IMR-90 (cell line): ENCODE measurements at regions not wholly inside any gene's neighbourhood (a gene's known extent, or its start where the extent isn't known, plus 50 kb on each side); places are given as distances from the start of the nearest gene placed in this dataset.

ENCODE experiments used
- ATAC-seq: fragments of 200-7000 bp; cut with Tn5 transposase; 2 replicates; pipeline ENCODE4 v1.9.1; 2020; ENCODE audit warnings: low read depth, mild to moderate bottlenecking, moderate library complexity
- BruUV-seq: library from RNA; stranded (reverse); fragments of 400-500 nt; replicated peaks from 2 replicates; lab custom pipeline; 2021; lab: Mats Ljungman, UMichigan
- CTCF ChIA-PET: fragments of 300-600 bp; formaldehyde crosslinking; extraction: SDS; loops from one replicate; lab custom pipeline; 2021; ENCODE audit warnings: antibody characterized with exemption; lab: Yijun Ruan, JAX
- POLR2A ChIA-PET: fragments of 300-600 bp; sonication (Branson Sonifier 250); formaldehyde crosslinking; loops from one replicate; lab custom pipeline; 2022; ENCODE audit warnings: antibody characterized with exemption; ENCODE audit not compliant: unreplicated experiment; lab: Charles Lee
- DNase-seq: peaks from one replicate; pipeline ENCODE4 v3.0.0; 2013
- H2AFZ ChIP-seq: replicated peaks from 2 replicates; pipeline ENCODE3; 2013; ENCODE audit warnings: low read length, mild to moderate bottlenecking; ENCODE audit not compliant: poor library complexity
- H2AK5ac ChIP-seq: 2 replicates; pipeline ENCODE4 v1.6.1; 2013; ENCODE audit warnings: low read depth, low read length, inconsistent platforms
- H2AK9ac ChIP-seq: replicated peaks from 2 replicates; pipeline ENCODE3; 2013; ENCODE audit warnings: mild to moderate bottlenecking, low read depth, low read length, moderate library complexity; ENCODE audit not compliant: poor library complexity
- H2BK120ac ChIP-seq: 2 replicates; pipeline ENCODE4 v1.6.1; 2013; ENCODE audit warnings: low read depth, low read length, inconsistent platforms
- H2BK15ac ChIP-seq: 3 replicates; pipeline ENCODE4 v1.6.1; 2013; ENCODE audit warnings: low read depth, low read length, inconsistent platforms
- H2BK20ac ChIP-seq: 2 replicates; pipeline ENCODE4 v1.6.1; 2013; ENCODE audit warnings: low read depth, mild to moderate bottlenecking, inconsistent platforms, low read length, moderate library complexity
- H2BK5ac ChIP-seq: 2 replicates; pipeline ENCODE4 v1.6.1; 2013; ENCODE audit warnings: mild to moderate bottlenecking, low read depth, low read length, inconsistent platforms; ENCODE audit not compliant: poor library complexity, severe bottlenecking
- H3K14ac ChIP-seq: replicated peaks from 2 replicates; pipeline ENCODE4 v1.6.1; 2013; ENCODE audit warnings: low read depth, low read length, inconsistent platforms
- H3K18ac ChIP-seq: 2 replicates; pipeline ENCODE4 v1.6.1; 2013; ENCODE audit warnings: low read depth, low read length, control low read depth
- H3K23ac ChIP-seq: 2 replicates; pipeline ENCODE4 v1.6.1; 2013; ENCODE audit warnings: low read depth, low read length, inconsistent platforms
- H3K27ac ChIP-seq: 2 replicates; pipeline ENCODE4 v1.5.1; 2013; ENCODE audit warnings: mild to moderate bottlenecking, control low read depth, low read length; ENCODE audit not compliant: insufficient read depth
- H3K27me3 ChIP-seq: 2 replicates; pipeline ENCODE4 v1.6.1; 2013; ENCODE audit warnings: low read length; ENCODE audit not compliant: control insufficient read depth, insufficient read depth
- H3K36me3 ChIP-seq: 2 replicates; pipeline ENCODE4 v1.6.1; 2013; ENCODE audit warnings: low read length, mixed read lengths; ENCODE audit not compliant: control insufficient read depth, insufficient read depth
- H3K4ac ChIP-seq: 2 replicates; pipeline ENCODE4 v1.6.1; 2013; ENCODE audit warnings: low read depth, low read length, inconsistent platforms
- H3K4me1 ChIP-seq: 2 replicates; pipeline ENCODE4 v1.6.1; 2013; ENCODE audit warnings: low read length, mixed read lengths; ENCODE audit not compliant: control insufficient read depth, insufficient read depth
- H3K4me2 ChIP-seq: 2 replicates; pipeline ENCODE4 v1.6.1; 2013; ENCODE audit warnings: low read depth, mild to moderate bottlenecking, control low read depth, low read length, moderate library complexity
- H3K4me3 ChIP-seq: 2 replicates; pipeline ENCODE4 v1.5.1; 2013; ENCODE audit warnings: low read depth, mild to moderate bottlenecking, control low read depth, low read length, moderate library complexity; ENCODE audit not compliant: insufficient read depth
- H3K56ac ChIP-seq: 2 replicates; pipeline ENCODE4 v1.6.1; 2013; ENCODE audit warnings: low read length, inconsistent platforms; ENCODE audit not compliant: insufficient read depth; ENCODE audit errors: extremely low read depth
- H3K79me1 ChIP-seq, 2 experiments: 2 replicates each; pipeline ENCODE4 v1.6.1; 2013; ENCODE audit warnings: low read length in 2 of 2, inconsistent platforms in 1 of 2, low read depth in 1 of 2
- H3K9ac ChIP-seq: 2 replicates; pipeline ENCODE4 v1.6.1; 2013; ENCODE audit warnings: low read depth, low read length, control low read depth
- H3K9me1 ChIP-seq: 2 replicates; pipeline ENCODE4 v1.6.1; 2013; ENCODE audit warnings: low read length, inconsistent platforms; ENCODE audit not compliant: insufficient read depth
- H3K9me3 ChIP-seq: 2 replicates; pipeline ENCODE4 v1.6.1; 2013; ENCODE audit warnings: low read length; ENCODE audit not compliant: control insufficient read depth, insufficient read depth
- H4K20me1 ChIP-seq: 2 replicates; pipeline ENCODE4 v1.6.1; 2013; ENCODE audit warnings: low read length, inconsistent platforms; ENCODE audit not compliant: insufficient read depth
- H4K5ac ChIP-seq: 2 replicates; pipeline ENCODE4 v1.6.1; 2013; ENCODE audit warnings: mild to moderate bottlenecking, low read depth, low read length, control low read depth
- H4K8ac ChIP-seq, 2 experiments: 2 replicates each; pipeline ENCODE4 v1.6.1; 2013; ENCODE audit warnings: low read depth in 2 of 2, low read length in 2 of 2, control low read depth in 1 of 2, inconsistent platforms in 1 of 2
- H4K91ac ChIP-seq: 2 replicates; pipeline ENCODE4 v1.6.1; 2013; ENCODE audit warnings: low read depth, low read length, inconsistent platforms; ENCODE audit not compliant: insufficient read depth
- CTCF ChIP-seq: conservative IDR thresholded peaks from 2 replicates; pipeline ENCODE4 v1.5.1; 2012; ENCODE audit warnings: mild to moderate bottlenecking, low read depth, low read length, improper control_type of control experiment
- MAZ ChIP-seq: IDR thresholded peaks from 2 replicates; pipeline ENCODE4 v1.6.1; 2012; ENCODE audit warnings: low read depth, mild to moderate bottlenecking, low read length, improper control_type of control experiment, moderate library complexity, borderline replicate concordance
- RCOR1 ChIP-seq: IDR thresholded peaks from 2 replicates; pipeline ENCODE4 v1.6.1; 2012; ENCODE audit warnings: mild to moderate bottlenecking, low read length, improper control_type of control experiment; ENCODE audit not compliant: insufficient replicate concordance
- RFX5 ChIP-seq: IDR thresholded peaks from 2 replicates; pipeline ENCODE4 v1.8.0; 2012; ENCODE audit warnings: low read depth, mild to moderate bottlenecking, low read length, moderate library complexity
- USF2 ChIP-seq: fragments of 150-350 bp; IDR thresholded peaks from 2 replicates; pipeline ENCODE4 v1.6.1; 2017; ENCODE audit warnings: mild to moderate bottlenecking, antibody characterized with exemption, low read length, low read depth
- WGBS, 2 experiments: methylation state at CpG; one replicate each; pipeline versions ENCODE4 v1.1.5 to v1.1.7; 2013; ENCODE audit warnings: missing lambda C conversion rate in 2 of 2; ENCODE audit not compliant: insufficient read length in 1 of 2; ENCODE audit errors: extremely low coverage in 2 of 2; 5-methylcytosine and 5-hydroxymethylcytosine counted together
- dilution Hi-C: fragments of 300-500 bp; cut with HindIII; formaldehyde crosslinking; loops from one replicate; pipeline ENCODE4 v1.14.3; 2018; ENCODE audit warnings: low sequenced_read_pairs; ENCODE audit not compliant: unreplicated experiment
- in situ Hi-C: fragments of 300-500 bp; cut with MboI; formaldehyde crosslinking; loops from 3 replicates; pipeline ENCODE4 v1.14.3; 2019; ENCODE audit warnings: low sequenced_read_pairs, inconsistent platforms, mixed read lengths
- intact Hi-C: fragments of 100-400 bp; cut with micrococcal nuclease; formaldehyde crosslinking; loops from 2 replicates; pipeline ENCODE4 v1.10.0; 2022

GRCh38 chr1:90839323-90839722 lies 122.2 kb upstream of the BARHL2 start:
- Histone ChIP-seq H3K9me3 (peaks cover 10% of the 10 kb centered on the region; the same call in 1 of the 2 replicates), H2BK5ac (no peak overlapping the region), H3K9ac (no peak overlapping the region), H3K4me3 (no peak overlapping the region), H3K79me1 (no peaks in the 10 kb centered on the region), H3K9me1 (no peaks in the 10 kb centered on the region), H2BK120ac (no peak overlapping the region), H3K36me3 (no peaks in the 10 kb centered on the region), H4K91ac (no peak overlapping the region), H3K27me3 (peaks cover 78% of the 10 kb centered on the region), H3K27ac (no peak overlapping the region), H3K4me1 (no peaks in the 10 kb centered on the region), H4K5ac (no peak overlapping the region), H2BK20ac (no peak overlapping the region), H2BK15ac (no peak overlapping the region), H2AFZ (no peak overlapping the region), H3K18ac (no peak overlapping the region), H2AK9ac (no peak overlapping the region), H3K4me2 (no peak overlapping the region), H3K23ac (no peak overlapping the region), H4K20me1 (no peaks in the 10 kb centered on the region), H3K56ac (no peak overlapping the region), H2AK5ac (no peak overlapping the region), H3K14ac (no peak overlapping the region), H4K8ac (no peak overlapping the region), H3K4ac (no peak overlapping the region)
- ChIA-PET POLR2A (no interaction called here), CTCF (interaction anchor here (1.1 kb wide), 1 partner anchor 133 kb away, joined by 3 read pairs; no protein-coding TSS in a partner anchor)
- dilution Hi-C loops, result no loop called here
- in situ Hi-C loops, result no loop called here
- intact Hi-C loops, result no loop called here
- no peak for TF ChIP-seq USF2
- no peak for TF ChIP-seq RCOR1
- no peak for TF ChIP-seq MAZ
- TF ChIP-seq RFX5, result no peak
- no peak for TF ChIP-seq CTCF
- no CpG with 5 or more reads among the region's 5 CpGs for WGBS, 2 experiments
- no TSS peak for BruUV-seq
- ATAC-seq (no peak), DNase-seq (no peak)
